ENCODE measurements at regions not wholly inside any gene's neighbourhood (a gene's known extent, or its start where the extent isn't known, plus 50 kb on each side); places are given as distances from the start of the nearest gene placed in this dataset.

GRCh38 chr19:31146546-31147183 is 202.6 kb downstream of the TSHZ3 start:
- no peaks in the 10 kb centered on the region for H3K36me3 ChIP-seq (ENCODE audit: insufficient read depth, low read length)
- no peak overlapping the region for H2AFZ ChIP-seq (ENCODE audit: low read length)
- TF ChIP-seq, protein P1, sequence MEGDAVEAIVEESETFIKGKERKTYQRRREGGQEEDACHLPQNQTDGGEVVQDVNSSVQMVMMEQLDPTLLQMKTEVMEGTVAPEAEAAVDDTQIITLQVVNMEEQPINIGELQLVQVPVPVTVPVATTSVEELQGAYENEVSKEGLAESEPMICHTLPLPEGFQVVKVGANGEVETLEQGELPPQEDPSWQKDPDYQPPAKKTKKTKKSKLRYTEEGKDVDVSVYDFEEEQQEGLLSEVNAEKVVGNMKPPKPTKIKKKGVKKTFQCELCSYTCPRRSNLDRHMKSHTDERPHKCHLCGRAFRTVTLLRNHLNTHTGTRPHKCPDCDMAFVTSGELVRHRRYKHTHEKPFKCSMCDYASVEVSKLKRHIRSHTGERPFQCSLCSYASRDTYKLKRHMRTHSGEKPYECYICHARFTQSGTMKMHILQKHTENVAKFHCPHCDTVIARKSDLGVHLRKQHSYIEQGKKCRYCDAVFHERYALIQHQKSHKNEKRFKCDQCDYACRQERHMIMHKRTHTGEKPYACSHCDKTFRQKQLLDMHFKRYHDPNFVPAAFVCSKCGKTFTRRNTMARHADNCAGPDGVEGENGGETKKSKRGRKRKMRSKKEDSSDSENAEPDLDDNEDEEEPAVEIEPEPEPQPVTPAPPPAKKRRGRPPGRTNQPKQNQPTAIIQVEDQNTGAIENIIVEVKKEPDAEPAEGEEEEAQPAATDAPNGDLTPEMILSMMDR (IDR thresholded peaks at IDR 0.05; ENCODE audit: extremely low read depth, low read depth, low read length) = no peak
- DNase-seq (ENCODE audit: insufficient read length, low spot score, missing footprints) = peak; percentile 63
- H3K9me3 ChIP-seq (ENCODE audit: low read depth, low read length) = no peaks in the 10 kb centered on the region
- peak overlapping the region; percentile 18 for H3K4me2 ChIP-seq (ENCODE audit: insufficient read depth, low read length)
- H3K27ac ChIP-seq (ENCODE audit: low read depth, low read length) = no peak overlapping the region
- H3K27me3 ChIP-seq (ENCODE audit: insufficient read depth, low read length) = no peaks in the 10 kb centered on the region
- H3K79me2 ChIP-seq (ENCODE audit: insufficient read depth, low read length) = no peaks in the 10 kb centered on the region
- peaks cover 9% of the 10 kb centered on the region for H3K4me1 ChIP-seq (ENCODE audit: insufficient read depth, low read length)
- H4K20me1 ChIP-seq (ENCODE audit: insufficient read depth, low read length) = no peaks in the 10 kb centered on the region
- H3K4me3 ChIP-seq (ENCODE audit: insufficient read depth, low read length) = no peak overlapping the region

GRCh38 chr19:31146015-31146414 is 203.2 kb downstream of the TSHZ3 start:
- peaks cover 15% of the 10 kb centered on the region for H3K4me1 ChIP-seq (ENCODE audit: insufficient read depth, low read length)
- TF ChIP-seq, protein P1 (IDR thresholded peaks at IDR 0.05; ENCODE audit: extremely low read depth, low read depth, low read length) = no peak
- no peaks in the 10 kb centered on the region for H3K36me3 ChIP-seq (ENCODE audit: insufficient read depth, low read length)
- H3K4me2 ChIP-seq (ENCODE audit: insufficient read depth, low read length) = no peak overlapping the region
- H2AFZ ChIP-seq (ENCODE audit: low read length) = no peak overlapping the region
- DNase-seq (ENCODE audit: insufficient read length, low spot score, missing footprints) = peak; percentile 8
- H3K79me2 ChIP-seq (ENCODE audit: insufficient read depth, low read length) = no peaks in the 10 kb centered on the region
- H3K27ac ChIP-seq (ENCODE audit: low read depth, low read length) = no peak overlapping the region
- H3K9me3 ChIP-seq (ENCODE audit: low read depth, low read length) = no peaks in the 10 kb centered on the region
- no peaks in the 10 kb centered on the region for H4K20me1 ChIP-seq (ENCODE audit: insufficient read depth, low read length)
- no peaks in the 10 kb centered on the region for H3K27me3 ChIP-seq (ENCODE audit: insufficient read depth, low read length)
- H3K4me3 ChIP-seq (ENCODE audit: insufficient read depth, low read length) = no peak overlapping the region

DNA sequence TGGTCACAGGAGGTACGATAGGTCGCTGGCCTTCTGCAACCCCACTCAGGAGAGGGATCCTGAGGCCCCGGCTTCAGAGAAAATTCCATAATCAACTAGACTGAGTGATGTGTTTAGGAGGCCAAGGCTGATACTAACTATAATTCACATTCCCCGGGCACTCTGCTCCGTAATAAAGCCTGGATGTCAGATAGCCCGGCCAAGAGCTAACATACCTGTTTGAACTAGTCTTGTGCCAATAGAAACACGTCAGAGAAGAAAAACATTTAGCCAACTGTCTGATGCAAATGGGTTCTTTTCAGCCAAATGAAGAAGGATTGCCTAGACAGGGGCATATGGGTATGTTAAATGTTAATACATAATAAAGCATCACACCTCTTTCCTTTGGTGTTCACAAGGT is 204.2 kb downstream of the TSHZ3 start:
- Histone ChIP-seq H4K20me1 (ENCODE audit: insufficient read depth, low read length) (no peaks in the 10 kb centered on the region), H3K9me3 (ENCODE audit: low read depth, low read length) (no peaks in the 10 kb centered on the region), H3K4me1 (ENCODE audit: insufficient read depth, low read length) (peaks cover 25% of the 10 kb centered on the region), H3K27ac (ENCODE audit: low read depth, low read length) (no peak overlapping the region), H3K79me2 (ENCODE audit: insufficient read depth, low read length) (no peaks in the 10 kb centered on the region), H3K4me3 (ENCODE audit: insufficient read depth, low read length) (no peak overlapping the region), H2AFZ (ENCODE audit: low read length) (no peak overlapping the region), H3K4me2 (ENCODE audit: insufficient read depth, low read length) (no peak overlapping the region), H3K36me3 (ENCODE audit: insufficient read depth, low read length) (no peaks in the 10 kb centered on the region), H3K27me3 (ENCODE audit: insufficient read depth, low read length) (no peaks in the 10 kb centered on the region)
- DNase-seq (ENCODE audit: insufficient read length, low spot score, missing footprints) = peak; percentile 3
- TF ChIP-seq, protein P1 (IDR thresholded peaks at IDR 0.05; ENCODE audit: extremely low read depth, low read depth, low read length) = no peak

- Histone ChIP-seq H2AFZ (ENCODE audit: low read length) (no peak overlapping the region), H3K4me1 (ENCODE audit: insufficient read depth, low read length) (peaks cover 32% of the 10 kb centered on the region), H3K27ac (ENCODE audit: low read depth, low read length) (no peak overlapping the region), H3K79me2 (ENCODE audit: insufficient read depth, low read length) (no peaks in the 10 kb centered on the region), H3K36me3 (ENCODE audit: insufficient read depth, low read length) (no peaks in the 10 kb centered on the region), H3K9me3 (ENCODE audit: low read depth, low read length) (no peaks in the 10 kb centered on the region), H3K4me2 (ENCODE audit: insufficient read depth, low read length) (no peak overlapping the region), H4K20me1 (ENCODE audit: insufficient read depth, low read length) (no peaks in the 10 kb centered on the region), H3K27me3 (ENCODE audit: insufficient read depth, low read length) (no peaks in the 10 kb centered on the region), H3K4me3 (ENCODE audit: insufficient read depth, low read length) (no peak overlapping the region)
- TF ChIP-seq, protein P1 (IDR thresholded peaks at IDR 0.05; ENCODE audit: extremely low read depth, low read depth, low read length) = no peak
- DNase-seq (ENCODE audit: insufficient read length, low spot score, missing footprints) = peak; percentile 9
Measured at GRCh38 chr19:31144075-31144870, 205.0 kb downstream of the TSHZ3 start.
